ENCODE measurements at regions not wholly inside any gene's neighbourhood (a gene's known extent, or its start where the extent isn't known, plus 50 kb on each side); places are given as distances from the start of the nearest gene placed in this dataset.

- H3K27me3 Mint-ChIP-seq = no peaks in the 10 kb centered on the region
- no peaks in the 10 kb centered on the region for H3K9me3 Mint-ChIP-seq (ENCODE audit: low read depth)
- DNase-seq (ENCODE audit: low spot score, unreplicated experiment) = no peak
- H3K36me3 Mint-ChIP-seq (ENCODE audit: insufficient read depth) = peaks cover 4% of the 10 kb centered on the region
- H3K4me1 Mint-ChIP-seq (ENCODE audit: low read depth) = peaks cover 10% of the 10 kb centered on the region
- no peak overlapping the region for H3K27ac Mint-ChIP-seq
- TF ChIP-seq CTCF (IDR thresholded peaks at IDR 0.05; ENCODE audit: unreplicated experiment) = no peak
- no peak overlapping the region for H3K4me3 Mint-ChIP-seq (ENCODE audit: low read depth)
Observed at GRCh38 chr13:73829416-73829815, 304.8 kb downstream of the KLF12 start.

DNA sequence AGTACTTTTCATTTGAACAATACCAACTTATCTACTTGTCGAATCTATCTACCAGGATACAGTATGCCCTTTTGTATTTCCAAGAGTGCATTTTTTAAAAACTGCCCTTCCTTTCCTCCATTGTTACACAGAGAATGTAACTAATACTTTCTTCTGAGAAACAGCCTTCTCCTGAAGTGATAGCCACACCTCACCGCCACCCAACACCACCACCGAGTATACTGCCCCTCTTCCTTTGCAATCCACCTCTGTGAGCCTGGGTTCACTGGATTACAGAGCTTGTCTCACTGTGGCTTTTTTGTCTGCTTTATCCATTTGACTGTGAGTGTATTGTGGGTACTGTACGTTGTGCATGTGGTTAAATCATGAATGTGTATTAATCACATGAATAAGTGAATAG, 305.4 kb downstream of the KLF12 start:
- peaks cover 10% of the 10 kb centered on the region for H3K4me1 Mint-ChIP-seq (ENCODE audit: low read depth)
- H3K9me3 Mint-ChIP-seq (ENCODE audit: low read depth) = no peaks in the 10 kb centered on the region
- TF ChIP-seq CTCF (IDR thresholded peaks at IDR 0.05; ENCODE audit: unreplicated experiment) = no peak
- DNase-seq (ENCODE audit: low spot score, unreplicated experiment) = no peak
- no peaks in the 10 kb centered on the region for H3K27me3 Mint-ChIP-seq
- H3K4me3 Mint-ChIP-seq (ENCODE audit: low read depth) = no peak overlapping the region
- H3K36me3 Mint-ChIP-seq (ENCODE audit: insufficient read depth) = peaks cover 4% of the 10 kb centered on the region
- H3K27ac Mint-ChIP-seq = no peak overlapping the region

DNA sequence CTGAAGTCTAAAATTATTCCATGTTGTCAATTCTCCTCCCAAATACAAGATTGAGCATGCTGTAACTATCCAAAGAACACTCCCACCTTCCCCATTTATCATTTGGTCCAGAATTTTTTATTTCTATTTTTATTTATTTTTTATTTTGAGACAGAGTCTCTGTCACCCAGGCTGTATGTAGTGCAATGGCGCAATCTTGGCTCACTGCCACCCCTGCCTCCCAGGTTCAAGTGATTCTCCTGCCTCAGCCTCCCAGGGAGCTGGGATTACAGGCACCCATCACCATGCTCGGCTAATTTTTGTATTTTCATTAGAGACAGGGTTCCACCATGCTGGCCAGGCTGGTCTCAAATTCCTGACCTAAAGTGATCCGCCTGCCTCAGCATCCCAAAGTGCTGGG, 306.8 kb downstream of the KLF12 start:
- no peak for DNase-seq (ENCODE audit: low spot score, unreplicated experiment)
- Mint-ChIP-seq H3K27ac (no peak overlapping the region), H3K4me1 (ENCODE audit: low read depth) (peaks cover 5% of the 10 kb centered on the region), H3K9me3 (ENCODE audit: low read depth) (no peaks in the 10 kb centered on the region), H3K27me3 (no peaks in the 10 kb centered on the region), H3K36me3 (ENCODE audit: insufficient read depth) (peaks cover 4% of the 10 kb centered on the region), H3K4me3 (ENCODE audit: low read depth) (no peak overlapping the region)
- TF ChIP-seq CTCF (IDR thresholded peaks at IDR 0.05; ENCODE audit: unreplicated experiment) = no peak

- H3K27me3 Mint-ChIP-seq = no peaks in the 10 kb centered on the region
- H3K4me1 Mint-ChIP-seq (ENCODE audit: low read depth) = no peaks in the 10 kb centered on the region
Observed at GRCh38 chr13:73825143-73825542, 309.1 kb downstream of the KLF12 start.

GRCh38 chr13:73822668-73823592, 311.3 kb downstream of the KLF12 start:
- Mint-ChIP-seq H3K27ac (no peak overlapping the region), H3K4me1 (ENCODE audit: low read depth) (peaks cover 10% of the 10 kb centered on the region), H3K36me3 (ENCODE audit: insufficient read depth) (peaks cover 11% of the 10 kb centered on the region), H3K9me3 (ENCODE audit: low read depth) (peaks cover 8% of the 10 kb centered on the region), H3K27me3 (no peaks in the 10 kb centered on the region), H3K4me3 (ENCODE audit: low read depth) (no peak overlapping the region)
- DNase-seq (ENCODE audit: low spot score, unreplicated experiment) = no peak
- no peak for TF ChIP-seq CTCF (IDR thresholded peaks at IDR 0.05; ENCODE audit: unreplicated experiment)

More at GRCh38 chr13:73825143-73825542, 309.1 kb downstream of the KLF12 start:
- TF ChIP-seq CTCF (IDR thresholded peaks at IDR 0.05; ENCODE audit: unreplicated experiment) = no peak
- Mint-ChIP-seq H3K36me3 (ENCODE audit: insufficient read depth) (peaks cover 11% of the 10 kb centered on the region), H3K4me3 (ENCODE audit: low read depth) (no peak overlapping the region), H3K9me3 (ENCODE audit: low read depth) (peaks cover 8% of the 10 kb centered on the region), H3K27ac (no peak overlapping the region)
- no peak for DNase-seq (ENCODE audit: low spot score, unreplicated experiment)

Measured in progenitor cell of endocrine pancreas (in vitro differentiated cells).